IPS DF 6.9 (cell line): ENCODE measurements at regions not wholly inside any gene's neighbourhood (a gene's known extent, or its start where the extent isn't known, plus 50 kb on each side); places are given as distances from the start of the nearest gene placed in this dataset.

Experiments used
- DNase-seq: peaks from one replicate; pipeline ENCODE4 v3.0.0-alpha.2; 2013; ENCODE audit warnings: low read depth, low spot score
- H3K27ac ChIP-seq: one replicate; pipeline ENCODE4 v1.5.1; 2013; ENCODE audit warnings: low read length, control low read depth
- H3K27me3 ChIP-seq: 2 replicates; pipeline ENCODE4 v1.6.1; 2013; ENCODE audit warnings: mild to moderate bottlenecking, low read length; ENCODE audit not compliant: control insufficient read depth, insufficient read depth
- H3K36me3 ChIP-seq: 2 replicates; pipeline ENCODE4 v1.6.1; 2013; ENCODE audit warnings: low read length; ENCODE audit not compliant: control insufficient read depth, insufficient read depth
- H3K4me1 ChIP-seq: 2 replicates; pipeline ENCODE4 v1.6.1; 2013; ENCODE audit warnings: low read length; ENCODE audit not compliant: control insufficient read depth, insufficient read depth
- H3K4me3 ChIP-seq: 2 replicates; pipeline ENCODE4 v1.5.1; 2013; ENCODE audit warnings: mild to moderate bottlenecking, low read length
- H3K9me3 ChIP-seq: 2 replicates; pipeline ENCODE4 v1.6.1; 2013; ENCODE audit warnings: low read length, inconsistent platforms; ENCODE audit not compliant: control insufficient read depth, insufficient read depth
- WGBS: extraction: QIAGEN DNeasy Blood & Tissue Kit; methylation state at CpG from one replicate; pipeline ENCODE4 v1.1.7; 2013; ENCODE audit warnings: mixed read lengths, missing lambda C conversion rate; ENCODE audit not compliant: insufficient read length, insufficient coverage; 5-methylcytosine and 5-hydroxymethylcytosine counted together

DNA sequence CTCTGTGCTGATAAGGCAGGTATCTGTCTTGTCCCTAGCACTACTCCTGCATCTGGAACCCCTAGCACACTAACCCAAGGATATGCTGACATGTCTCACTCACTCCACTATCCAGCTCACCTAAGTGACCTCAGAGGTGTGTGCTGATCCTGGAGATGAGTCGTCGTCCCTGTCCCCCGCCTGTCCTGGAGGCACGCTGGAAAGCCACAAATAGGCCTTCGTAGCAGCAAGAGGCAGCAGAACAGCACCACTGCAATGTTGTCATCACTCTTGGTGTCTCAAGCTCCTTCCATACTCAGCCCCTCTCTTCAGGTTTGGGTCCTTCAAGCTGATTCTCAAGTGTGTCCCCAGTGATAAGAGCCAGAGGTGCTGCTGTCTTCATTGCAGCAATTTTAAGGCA is 73.0 kb upstream of the ITGA6 start:
- no peaks in the 10 kb centered on the region for H3K27me3 ChIP-seq
- no peaks in the 10 kb centered on the region for H3K9me3 ChIP-seq
- WGBS, result no CpG with 5 or more reads among the region's 5 CpGs
- H3K4me3 ChIP-seq, result no peak overlapping the region
- H3K4me1 ChIP-seq, result no peaks in the 10 kb centered on the region
- no peak overlapping the region for H3K27ac ChIP-seq
- DNase-seq, result no peak
- H3K36me3 ChIP-seq, result no peaks in the 10 kb centered on the region

DNA sequence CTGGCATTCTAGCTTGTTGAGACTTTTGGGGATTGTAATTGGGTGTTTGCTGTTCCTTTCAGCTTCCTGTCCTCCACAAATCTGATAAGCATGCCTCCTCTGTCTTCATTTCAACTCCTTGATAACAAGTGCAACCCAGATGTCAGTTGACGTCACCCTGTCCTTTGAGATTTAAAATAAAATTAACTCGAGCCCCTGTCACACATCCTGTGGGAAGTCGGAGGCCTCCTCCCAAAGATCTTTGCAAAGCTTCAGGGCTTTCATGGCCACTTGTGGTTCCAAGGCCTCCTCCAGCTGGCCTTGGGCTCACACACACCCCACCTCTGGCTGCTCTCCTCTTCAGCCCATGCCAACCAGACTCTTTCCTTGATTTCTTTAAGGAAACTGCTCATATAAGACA is 69.9 kb upstream of the ITGA6 start:
- H3K27me3 ChIP-seq, result no peaks in the 10 kb centered on the region
- H3K36me3 ChIP-seq, result no peaks in the 10 kb centered on the region
- no CpG with 5 or more reads among the region's 3 CpGs for WGBS
- no peak for DNase-seq
- no peaks in the 10 kb centered on the region for H3K4me1 ChIP-seq
- H3K27ac ChIP-seq, result no peak overlapping the region
- H3K4me3 ChIP-seq, result no peak overlapping the region
- no peaks in the 10 kb centered on the region for H3K9me3 ChIP-seq

DNA sequence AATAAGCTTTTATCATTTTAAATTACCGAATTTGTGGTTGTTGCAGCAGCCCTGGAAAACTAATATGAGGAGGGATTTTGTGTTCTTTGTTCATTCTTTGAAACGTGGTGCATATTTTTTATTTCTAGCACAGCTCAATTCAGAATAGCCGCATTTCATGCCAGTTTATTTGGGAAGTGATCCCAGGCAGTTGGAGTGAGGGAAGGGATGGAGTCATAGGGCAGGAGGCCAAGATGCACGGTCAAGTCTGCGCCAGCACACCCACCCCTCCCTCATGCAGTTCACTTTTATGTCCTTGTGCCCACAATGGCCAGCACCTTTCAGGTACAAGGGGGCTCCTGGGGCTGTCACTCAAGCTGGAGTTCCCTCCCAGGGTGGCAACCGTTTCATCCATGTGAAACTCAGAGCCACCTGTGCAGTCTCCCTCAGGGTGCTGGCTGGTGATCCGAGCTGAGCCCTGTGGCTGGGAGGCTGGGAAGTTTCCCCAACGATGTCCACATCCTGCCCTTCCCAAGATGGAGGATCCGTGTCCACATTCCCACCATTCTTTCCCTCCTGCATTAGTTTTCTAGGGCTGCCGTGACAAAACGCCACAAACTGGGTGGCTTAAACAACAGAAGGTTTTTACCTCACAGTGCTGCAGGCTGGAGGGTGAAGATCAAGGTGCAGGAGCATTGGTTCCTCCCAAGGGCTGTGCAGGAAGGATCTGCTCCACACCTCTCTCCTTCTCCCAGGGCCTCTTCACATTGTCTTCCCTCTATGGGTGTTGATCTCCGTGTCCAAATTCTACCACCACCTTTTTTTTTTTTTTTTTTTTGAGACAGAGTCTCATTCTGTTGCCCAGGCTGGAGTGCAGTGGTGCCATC is 68.5 kb upstream of the ITGA6 start:
- Histone ChIP-seq H3K27ac (no peak overlapping the region), H3K27me3 (no peaks in the 10 kb centered on the region), H3K4me3 (no peak overlapping the region), H3K9me3 (no peaks in the 10 kb centered on the region), H3K36me3 (no peaks in the 10 kb centered on the region), H3K4me1 (no peaks in the 10 kb centered on the region)
- no CpG with 5 or more reads among the region's 12 CpGs for WGBS
- DNase-seq, result no peak

DNA sequence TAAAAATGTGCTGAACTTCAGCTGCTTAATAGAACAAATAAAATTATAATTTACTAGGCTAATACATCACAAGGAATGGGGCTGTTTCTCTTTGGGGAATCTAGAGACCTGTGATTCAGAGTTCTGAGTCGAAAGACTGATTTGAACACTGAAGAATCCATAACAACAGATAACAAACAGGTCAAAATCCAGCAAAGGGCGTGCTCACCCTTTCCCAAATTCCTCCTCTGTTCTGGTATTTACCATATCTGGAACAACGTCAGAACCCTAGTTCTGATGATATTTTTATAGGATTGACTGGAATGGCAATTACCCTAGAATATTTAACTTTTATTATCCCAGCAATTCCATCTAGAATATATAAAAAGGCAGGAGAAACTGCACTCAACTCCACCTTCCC is 66.0 kb upstream of the ITGA6 start:
- Histone ChIP-seq H3K4me3 (no peak overlapping the region), H3K27me3 (no peaks in the 10 kb centered on the region), H3K4me1 (no peaks in the 10 kb centered on the region), H3K36me3 (no peaks in the 10 kb centered on the region), H3K9me3 (no peaks in the 10 kb centered on the region), H3K27ac (no peak overlapping the region)
- DNase-seq, result no peak
- no CpG with 5 or more reads among the region's 3 CpGs for WGBS

DNA sequence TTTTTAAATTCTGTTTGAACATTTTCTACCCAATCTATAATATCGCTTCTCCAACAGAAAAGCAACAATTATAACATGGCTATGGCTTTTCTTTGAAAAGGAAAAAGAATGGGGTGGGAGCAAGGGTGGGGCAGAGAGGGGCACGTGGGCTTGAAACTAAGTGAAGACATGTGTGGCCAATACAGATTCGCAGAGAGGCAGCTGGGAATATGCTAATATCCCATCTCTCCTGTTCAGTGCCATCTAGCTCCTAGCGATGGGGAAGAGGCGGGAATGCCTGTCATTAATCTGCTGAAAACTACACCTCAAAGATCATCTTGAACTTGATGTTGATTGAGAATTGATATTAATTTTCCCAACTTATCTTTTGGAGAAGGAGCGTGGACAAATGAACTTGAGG is 65.5 kb upstream of the ITGA6 start:
- Histone ChIP-seq H3K4me3 (no peak overlapping the region), H3K27ac (no peak overlapping the region), H3K36me3 (no peaks in the 10 kb centered on the region), H3K9me3 (no peaks in the 10 kb centered on the region), H3K4me1 (no peaks in the 10 kb centered on the region), H3K27me3 (no peaks in the 10 kb centered on the region)
- DNase-seq, result no peak
- no CpG with 5 or more reads among the region's 6 CpGs for WGBS

DNA sequence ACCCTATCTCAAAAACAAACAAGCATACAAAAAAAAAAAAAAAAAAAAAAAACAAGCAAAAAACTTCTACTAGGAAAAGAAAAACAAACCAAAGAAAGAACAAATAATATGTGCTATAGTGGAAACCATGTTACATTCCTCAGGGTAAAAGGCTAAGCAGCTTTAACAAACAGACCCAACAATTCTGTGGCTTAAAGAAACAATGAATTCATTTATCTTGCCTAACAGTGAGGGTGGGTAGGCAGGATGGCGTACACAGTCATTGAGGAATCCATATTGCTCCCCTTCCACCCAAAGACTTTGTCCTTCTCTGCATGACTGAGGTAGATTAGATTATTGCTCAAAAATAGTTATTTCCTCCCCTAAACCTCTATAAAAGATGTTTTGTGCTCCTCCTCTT is 63.1 kb upstream of the ITGA6 start:
- no peaks in the 10 kb centered on the region for H3K36me3 ChIP-seq
- no peak overlapping the region for H3K4me3 ChIP-seq
- no peak for DNase-seq
- H3K27me3 ChIP-seq, result no peaks in the 10 kb centered on the region
- no CpG with 5 or more reads among the region's 1 CpG for WGBS
- H3K4me1 ChIP-seq, result no peaks in the 10 kb centered on the region
- no peak overlapping the region for H3K27ac ChIP-seq
- H3K9me3 ChIP-seq, result no peaks in the 10 kb centered on the region

DNA sequence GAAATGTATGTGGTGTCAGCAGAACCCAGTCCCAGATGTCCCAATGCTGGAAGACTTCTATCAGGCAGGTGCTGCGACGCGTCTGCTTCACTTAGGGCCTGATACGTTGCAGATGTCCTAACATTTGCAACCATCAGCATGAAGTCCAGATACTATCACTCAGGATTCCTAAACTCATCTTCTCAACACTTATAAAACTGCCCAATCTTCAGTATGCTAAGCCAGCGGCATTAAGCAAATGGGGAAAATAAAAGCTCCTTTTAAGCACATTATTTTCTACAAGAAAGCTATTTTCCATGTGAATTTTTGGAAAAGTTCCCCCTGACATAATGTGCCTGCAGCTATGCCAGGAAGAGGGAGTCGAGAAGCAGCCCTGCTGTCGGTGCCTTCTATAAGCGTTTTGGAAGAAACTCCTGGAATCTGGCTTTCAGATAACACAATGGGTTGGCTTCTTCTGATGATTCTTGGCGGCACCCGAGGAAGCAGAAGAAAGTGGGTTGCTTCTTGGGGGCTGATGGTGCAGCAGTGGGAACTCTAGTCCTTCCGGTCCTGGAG is 60.7 kb upstream of the ITGA6 start:
- no peaks in the 10 kb centered on the region for H3K4me1 ChIP-seq
- no peaks in the 10 kb centered on the region for H3K36me3 ChIP-seq
- H3K4me3 ChIP-seq, result no peak overlapping the region
- DNase-seq, result no peak
- no peaks in the 10 kb centered on the region for H3K27me3 ChIP-seq
- no peaks in the 10 kb centered on the region for H3K9me3 ChIP-seq
- no peak overlapping the region for H3K27ac ChIP-seq
- no CpG with 5 or more reads among the region's 11 CpGs for WGBS

DNA sequence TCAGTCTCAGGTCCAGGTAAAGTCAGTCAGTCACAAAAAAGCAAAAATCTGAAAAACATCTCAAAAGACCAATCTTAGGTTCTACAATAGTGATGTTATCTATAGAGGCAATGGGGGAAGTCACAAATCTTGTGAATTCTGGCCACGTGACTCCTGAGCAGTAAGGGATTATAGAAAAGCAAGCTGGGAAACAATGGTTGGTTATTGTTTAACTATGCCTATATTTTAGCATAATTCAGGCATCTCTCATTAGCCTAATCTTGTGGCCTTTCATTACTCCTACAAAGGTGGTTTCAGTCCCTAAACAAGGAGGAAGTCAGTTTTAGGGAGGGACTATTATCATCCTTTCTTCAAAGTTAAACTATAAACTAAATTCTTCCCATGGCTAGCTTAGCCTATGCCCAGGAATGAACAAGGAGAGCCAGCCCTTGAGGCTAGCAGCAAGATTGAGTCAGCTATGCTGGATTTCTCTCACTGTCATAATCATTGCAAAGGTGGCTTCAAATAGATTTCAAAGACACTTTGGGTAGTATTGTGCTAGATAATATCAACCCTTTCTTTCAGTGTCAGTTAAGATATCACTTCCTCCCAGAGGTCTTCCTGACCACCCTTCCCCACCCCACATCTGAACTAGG is 56.4 kb upstream of the ITGA6 start:
- H3K4me3 ChIP-seq, result no peak overlapping the region
- no peaks in the 10 kb centered on the region for H3K9me3 ChIP-seq
- no peaks in the 10 kb centered on the region for H3K4me1 ChIP-seq
- DNase-seq, result no peak
- H3K27me3 ChIP-seq, result peaks cover 2% of the 10 kb centered on the region; the same call in 1 of the 2 replicates
- no peak overlapping the region for H3K27ac ChIP-seq
- WGBS, result no CpG with 5 or more reads among the region's 1 CpG
- H3K36me3 ChIP-seq, result no peaks in the 10 kb centered on the region

DNA sequence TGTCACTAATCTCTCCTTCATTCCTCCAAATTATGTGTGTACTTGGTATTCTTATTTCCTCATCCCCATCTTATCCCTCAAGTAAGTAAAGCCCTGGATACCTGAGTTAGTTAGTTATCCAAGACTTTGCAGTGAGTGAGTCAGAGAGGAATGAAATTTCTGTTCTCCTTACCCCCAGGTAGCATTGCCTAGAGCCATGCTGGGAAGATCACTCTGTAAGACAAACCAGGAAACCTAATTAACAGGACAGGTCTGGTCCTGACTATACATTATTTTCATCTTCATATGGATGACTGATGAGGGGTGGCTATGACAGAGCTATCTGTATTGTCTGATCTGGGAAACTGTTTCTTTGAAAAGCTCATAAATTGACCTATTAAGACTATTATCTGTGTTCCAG is 55.0 kb upstream of the ITGA6 start:
- Histone ChIP-seq H3K4me1 (no peaks in the 10 kb centered on the region), H3K9me3 (no peaks in the 10 kb centered on the region), H3K4me3 (no peak overlapping the region), H3K27me3 (peaks cover 2% of the 10 kb centered on the region; the same call in 1 of the 2 replicates), H3K36me3 (no peaks in the 10 kb centered on the region), H3K27ac (no peak overlapping the region)
- no peak for DNase-seq

DNA sequence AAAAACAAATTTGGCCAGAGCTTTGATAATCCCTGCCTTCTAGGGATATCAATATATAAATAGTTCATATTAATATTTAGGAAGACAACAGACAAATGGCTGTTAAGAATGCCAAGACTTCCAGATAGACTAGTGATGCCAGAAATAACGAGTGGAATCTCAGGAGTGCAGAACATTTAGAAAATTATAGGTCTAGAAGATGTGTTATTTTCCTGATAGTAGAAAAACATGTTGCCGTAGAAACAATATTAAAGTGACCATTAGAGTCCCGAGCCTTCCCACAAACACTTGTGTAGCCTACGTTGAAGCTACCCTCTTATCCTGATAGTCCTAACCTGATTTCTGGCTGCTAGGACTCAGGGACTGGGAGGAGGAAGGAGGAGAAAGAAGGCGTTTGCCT is 54.3 kb upstream of the ITGA6 start:
- H3K27ac ChIP-seq, result no peak overlapping the region
- no peak overlapping the region for H3K4me3 ChIP-seq
- H3K4me1 ChIP-seq, result no peaks in the 10 kb centered on the region
- WGBS, result no CpG with 5 or more reads among the region's 5 CpGs
- H3K36me3 ChIP-seq, result no peaks in the 10 kb centered on the region
- H3K27me3 ChIP-seq, result peaks cover 2% of the 10 kb centered on the region; the same call in 1 of the 2 replicates
- no peak for DNase-seq
- no peaks in the 10 kb centered on the region for H3K9me3 ChIP-seq
